ENCODE measurements at regions not wholly inside any gene's neighbourhood (a gene's known extent, or its start where the extent isn't known, plus 50 kb on each side); places are given as distances from the start of the nearest gene placed in this dataset.
A peak's percentile ranks its signal among the peaks of the same experiment; 100 is the strongest.
"Not testable (repeated sequence)": the region's sequence is repeated elsewhere in the genome, so short reads cannot be mapped to it uniquely, and the experiment has no call there.

- 0% methylated on average over 1 of the region's 1 CpG for WGBS, 2 experiments
- Histone ChIP-seq H3K4me1 (ENCODE audit: control insufficient read depth, insufficient read depth, low read length) (peaks cover 11% of the 10 kb centered on the region), H3K9me3 (ENCODE audit: control insufficient read depth, low read length) (no peaks in the 10 kb centered on the region), H3K27me3 (ENCODE audit: control insufficient read depth, insufficient read depth, low read length, poor library complexity, severe bottlenecking) (no peaks in the 10 kb centered on the region), H3K27ac (ENCODE audit: insufficient read depth, low read depth, low read length, poor library complexity, severe bottlenecking) (peak overlapping the region; percentile 47), H3K4me3 (ENCODE audit: insufficient read depth, low read depth, low read length) (no peak overlapping the region), H3K36me3 (ENCODE audit: control insufficient read depth, insufficient read depth, low read length) (no peaks in the 10 kb centered on the region)
Observed at GRCh38 chr4:134624365-134624764, 422.8 kb upstream of the PABPC4L start.

GRCh38 chr4:134622626-134623575, 421.3 kb upstream of the PABPC4L start:
- 87 to 91% methylated on average over 11 to 13 of the region's 13 CpGs for WGBS, 2 experiments
- not testable (repeated sequence) for H3K4me3 ChIP-seq (ENCODE audit: insufficient read depth, low read depth, low read length); H3K27ac ChIP-seq (ENCODE audit: insufficient read depth, low read depth, low read length, poor library complexity, severe bottlenecking)

GRCh38 chr4:134622199-134622598, 420.6 kb upstream of the PABPC4L start:
- Histone ChIP-seq H3K4me1 (ENCODE audit: control insufficient read depth, insufficient read depth, low read length) (peaks cover 11% of the 10 kb centered on the region), H3K27me3 (ENCODE audit: control insufficient read depth, insufficient read depth, low read length, poor library complexity, severe bottlenecking) (no peaks in the 10 kb centered on the region), H3K27ac (ENCODE audit: insufficient read depth, low read depth, low read length, poor library complexity, severe bottlenecking) (peak overlapping the region; percentile 50), H3K9me3 (ENCODE audit: control insufficient read depth, low read length) (no peaks in the 10 kb centered on the region), H3K4me3 (ENCODE audit: insufficient read depth, low read depth, low read length) (no peak overlapping the region), H3K36me3 (ENCODE audit: control insufficient read depth, insufficient read depth, low read length) (no peaks in the 10 kb centered on the region)
- 90 to 96% methylated on average over 2 of the region's 2 CpGs for WGBS, 2 experiments

More at GRCh38 chr4:134622626-134623575, 421.3 kb upstream of the PABPC4L start:
- peaks cover 11% of the 10 kb centered on the region for H3K4me1 ChIP-seq (ENCODE audit: control insufficient read depth, insufficient read depth, low read length)
- not testable (repeated sequence) for H3K27me3 ChIP-seq (ENCODE audit: control insufficient read depth, insufficient read depth, low read length, poor library complexity, severe bottlenecking); H3K36me3 ChIP-seq (ENCODE audit: control insufficient read depth, insufficient read depth, low read length); H3K9me3 ChIP-seq (ENCODE audit: control insufficient read depth, low read length)

GRCh38 chr4:134621715-134622114, 420.1 kb upstream of the PABPC4L start:
- H3K36me3 ChIP-seq (ENCODE audit: control insufficient read depth, insufficient read depth, low read length); H3K9me3 ChIP-seq (ENCODE audit: control insufficient read depth, low read length); H3K4me3 ChIP-seq (ENCODE audit: insufficient read depth, low read depth, low read length); H3K27me3 ChIP-seq (ENCODE audit: control insufficient read depth, insufficient read depth, low read length, poor library complexity, severe bottlenecking): not testable (repeated sequence)
- peaks cover 11% of the 10 kb centered on the region for H3K4me1 ChIP-seq (ENCODE audit: control insufficient read depth, insufficient read depth, low read length)
- peak overlapping the region; percentile 50 for H3K27ac ChIP-seq (ENCODE audit: insufficient read depth, low read depth, low read length, poor library complexity, severe bottlenecking)
- 73 to 74% methylated on average over 2 to 4 of the region's 5 CpGs for whole genome bisulfite sequencing, 2 experiments

GRCh38 chr4:134610956-134611355, 409.4 kb upstream of the PABPC4L start:
- Histone ChIP-seq H3K36me3 (ENCODE audit: control insufficient read depth, insufficient read depth, low read length) (no peaks in the 10 kb centered on the region), H3K27ac (ENCODE audit: insufficient read depth, low read depth, low read length, poor library complexity, severe bottlenecking) (no peak overlapping the region), H3K4me3 (ENCODE audit: insufficient read depth, low read depth, low read length) (no peak overlapping the region), H3K4me1 (ENCODE audit: control insufficient read depth, insufficient read depth, low read length) (no peaks in the 10 kb centered on the region), H3K27me3 (ENCODE audit: control insufficient read depth, insufficient read depth, low read length, poor library complexity, severe bottlenecking) (no peaks in the 10 kb centered on the region), H3K9me3 (ENCODE audit: control insufficient read depth, low read length) (no peaks in the 10 kb centered on the region)
- WGBS, 2 experiments = 91 to 93% methylated on average over 1 of the region's 1 CpG

- 92 to 100% methylated on average over 1 of the region's 1 CpG for WGBS, 2 experiments
- Histone ChIP-seq H3K27me3 (ENCODE audit: control insufficient read depth, insufficient read depth, low read length, poor library complexity, severe bottlenecking) (no peaks in the 10 kb centered on the region), H3K4me1 (ENCODE audit: control insufficient read depth, insufficient read depth, low read length) (no peaks in the 10 kb centered on the region), H3K9me3 (ENCODE audit: control insufficient read depth, low read length) (no peaks in the 10 kb centered on the region), H3K36me3 (ENCODE audit: control insufficient read depth, insufficient read depth, low read length) (no peaks in the 10 kb centered on the region), H3K27ac (ENCODE audit: insufficient read depth, low read depth, low read length, poor library complexity, severe bottlenecking) (no peak overlapping the region), H3K4me3 (ENCODE audit: insufficient read depth, low read depth, low read length) (no peak overlapping the region)
Observed at GRCh38 chr4:134610172-134610571, 408.6 kb upstream of the PABPC4L start.

GRCh38 chr4:134601706-134602105, 400.1 kb upstream of the PABPC4L start:
- Histone ChIP-seq H3K36me3 (ENCODE audit: control insufficient read depth, insufficient read depth, low read length) (no peaks in the 10 kb centered on the region), H3K9me3 (ENCODE audit: control insufficient read depth, low read length) (no peaks in the 10 kb centered on the region), H3K4me1 (ENCODE audit: control insufficient read depth, insufficient read depth, low read length) (no peaks in the 10 kb centered on the region), H3K4me3 (ENCODE audit: insufficient read depth, low read depth, low read length) (no peak overlapping the region), H3K27ac (ENCODE audit: insufficient read depth, low read depth, low read length, poor library complexity, severe bottlenecking) (no peak overlapping the region), H3K27me3 (ENCODE audit: control insufficient read depth, insufficient read depth, low read length, poor library complexity, severe bottlenecking) (no peaks in the 10 kb centered on the region)
- WGBS, 2 experiments = 100% methylated on average over 1 of the region's 1 CpG; no CpG with 5 or more reads in 1 of the 2 experiments

GRCh38 chr4:134591326-134591725, 389.7 kb upstream of the PABPC4L start:
- Histone ChIP-seq H3K27ac (ENCODE audit: insufficient read depth, low read depth, low read length, poor library complexity, severe bottlenecking) (no peak overlapping the region), H3K4me3 (ENCODE audit: insufficient read depth, low read depth, low read length) (no peak overlapping the region), H3K36me3 (ENCODE audit: control insufficient read depth, insufficient read depth, low read length) (no peaks in the 10 kb centered on the region), H3K9me3 (ENCODE audit: control insufficient read depth, low read length) (no peaks in the 10 kb centered on the region), H3K27me3 (ENCODE audit: control insufficient read depth, insufficient read depth, low read length, poor library complexity, severe bottlenecking) (no peaks in the 10 kb centered on the region), H3K4me1 (ENCODE audit: control insufficient read depth, insufficient read depth, low read length) (no peaks in the 10 kb centered on the region)
- 83 to 100% methylated on average over 1 of the region's 1 CpG for WGBS, 2 experiments

- Histone ChIP-seq H3K27me3 (ENCODE audit: control insufficient read depth, insufficient read depth, low read length, poor library complexity, severe bottlenecking) (no peaks in the 10 kb centered on the region), H3K4me3 (ENCODE audit: insufficient read depth, low read depth, low read length) (no peak overlapping the region), H3K27ac (ENCODE audit: insufficient read depth, low read depth, low read length, poor library complexity, severe bottlenecking) (no peak overlapping the region), H3K4me1 (ENCODE audit: control insufficient read depth, insufficient read depth, low read length) (no peaks in the 10 kb centered on the region), H3K9me3 (ENCODE audit: control insufficient read depth, low read length) (no peaks in the 10 kb centered on the region), H3K36me3 (ENCODE audit: control insufficient read depth, insufficient read depth, low read length) (no peaks in the 10 kb centered on the region)
- WGBS, 2 experiments = 75 to 84% methylated on average over 5 of the region's 5 CpGs
Observed at GRCh38 chr4:134585972-134586371, 384.4 kb upstream of the PABPC4L start.

- Histone ChIP-seq H3K4me1 (ENCODE audit: control insufficient read depth, insufficient read depth, low read length) (no peaks in the 10 kb centered on the region), H3K27ac (ENCODE audit: insufficient read depth, low read depth, low read length, poor library complexity, severe bottlenecking) (no peak overlapping the region)
- WGBS, 2 experiments = no CpG with 5 or more reads among the region's 1 CpG
Observed at GRCh38 chr4:134567461-134567860, 365.9 kb upstream of the PABPC4L start.

More at GRCh38 chr4:134567461-134567860, 365.9 kb upstream of the PABPC4L start:
- H3K36me3 ChIP-seq (ENCODE audit: control insufficient read depth, insufficient read depth, low read length) = no peaks in the 10 kb centered on the region
- peaks cover 2% of the 10 kb centered on the region for H3K9me3 ChIP-seq (ENCODE audit: control insufficient read depth, low read length)
- H3K4me3 ChIP-seq (ENCODE audit: insufficient read depth, low read depth, low read length) = no peak overlapping the region
- no peaks in the 10 kb centered on the region for H3K27me3 ChIP-seq (ENCODE audit: control insufficient read depth, insufficient read depth, low read length, poor library complexity, severe bottlenecking)

Data from ectodermal cell (in vitro differentiated cells).